ENCODE measurements at regions not wholly inside any gene's neighbourhood (a gene's known extent, or its start where the extent isn't known, plus 50 kb on each side); places are given as distances from the start of the nearest gene placed in this dataset.

DNA sequence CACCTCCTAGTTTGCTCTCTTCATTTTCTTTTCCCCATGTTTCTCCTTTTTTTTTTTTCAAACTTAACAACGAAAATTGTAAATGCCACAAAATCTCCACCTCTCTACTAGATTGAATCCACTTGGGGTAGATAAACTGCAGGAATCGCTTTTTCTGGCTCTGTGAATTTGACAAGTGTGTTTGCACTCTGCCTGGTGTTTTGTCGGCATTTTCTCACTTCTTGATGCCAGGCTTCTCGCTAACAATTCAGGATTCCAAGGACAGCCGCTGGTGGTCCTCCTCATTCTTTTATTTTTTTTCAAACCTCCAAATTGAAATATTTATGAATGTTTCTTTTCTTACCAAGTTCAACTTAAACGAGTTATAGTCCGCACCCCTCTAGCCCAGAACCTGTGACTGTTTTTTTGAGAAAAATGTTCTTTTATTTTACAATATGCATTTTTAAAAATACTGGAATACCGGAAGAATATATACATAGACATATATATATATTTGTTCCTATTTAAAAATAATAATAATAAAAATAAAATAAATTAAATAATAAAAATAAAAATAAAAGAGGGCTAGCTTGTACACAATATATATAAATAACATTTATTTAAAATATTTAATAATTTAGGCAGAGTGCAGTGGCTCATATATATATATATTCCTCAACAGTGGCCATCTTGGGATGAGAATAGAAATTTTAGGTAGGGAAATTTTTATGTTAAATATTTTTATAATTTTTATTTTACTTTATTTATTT, 538.8 kb downstream of the TYW1 start:
- H3K9me3 ChIP-seq (ENCODE audit: control insufficient read depth in 2 of 2, insufficient read depth in 1 of 2, low read length in 1 of 2), result no peaks in the 10 kb centered on the region
- WGBS, result 93% methylated on average over 8 of the region's 8 CpGs
- H3K27ac ChIP-seq (ENCODE audit: low read depth in 1 of 2, low read length in 1 of 2), result no peak overlapping the region
- no peaks in the 10 kb centered on the region for H3K4me1 ChIP-seq (ENCODE audit: control insufficient read depth in 2 of 2, insufficient read depth in 2 of 2, low read length in 2 of 2)
- DNase-seq (ENCODE audit: low read depth in 6 of 9, low spot score in 9 of 9), result no peak
- H3K4me3 ChIP-seq (ENCODE audit: low read length in 2 of 2), result no peak overlapping the region
- no peaks in the 10 kb centered on the region for H3K27me3 ChIP-seq (ENCODE audit: control insufficient read depth in 2 of 2, insufficient read depth in 1 of 2, low read length in 1 of 2)
- H3K36me3 ChIP-seq (ENCODE audit: control insufficient read depth in 2 of 2, insufficient read depth in 2 of 2, low read length in 1 of 2), result no peaks in the 10 kb centered on the region

DNA sequence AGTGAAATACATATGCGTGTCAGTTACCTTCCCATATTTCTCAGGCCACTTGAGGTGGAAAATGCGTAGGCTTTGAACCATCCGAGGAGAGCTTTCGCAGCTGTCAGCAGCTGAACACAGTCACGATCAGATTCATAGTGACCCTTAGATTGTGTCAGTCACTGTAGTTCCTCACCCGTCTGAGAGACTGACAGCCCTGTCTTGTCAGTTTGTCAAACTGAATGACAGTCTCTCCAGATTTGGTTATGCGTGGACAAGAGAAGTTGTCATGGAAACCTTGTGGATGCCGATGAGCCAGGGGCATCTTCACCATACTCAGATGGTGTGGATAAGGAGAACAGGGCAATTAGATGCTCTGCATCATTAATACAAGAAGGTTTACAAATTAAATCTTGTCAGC, 546.3 kb downstream of the TYW1 start:
- Histone ChIP-seq H3K27me3 (ENCODE audit: control insufficient read depth in 2 of 2, insufficient read depth in 1 of 2, low read length in 1 of 2) (no peaks in the 10 kb centered on the region), H3K9me3 (ENCODE audit: control insufficient read depth in 2 of 2, insufficient read depth in 1 of 2, low read length in 1 of 2) (peaks cover 0 to 4% of the 10 kb centered on the region in 2 donors), H3K4me3 (ENCODE audit: low read length in 2 of 2) (no peak overlapping the region), H3K36me3 (ENCODE audit: control insufficient read depth in 2 of 2, insufficient read depth in 2 of 2, low read length in 1 of 2) (no peaks in the 10 kb centered on the region), H3K4me1 (ENCODE audit: control insufficient read depth in 2 of 2, insufficient read depth in 2 of 2, low read length in 2 of 2) (no peaks in the 10 kb centered on the region), H3K27ac (ENCODE audit: low read depth in 1 of 2, low read length in 1 of 2) (no peak overlapping the region)
- DNase-seq (ENCODE audit: low read depth in 6 of 9, low spot score in 9 of 9), result no peak
- 95% methylated on average over 8 of the region's 8 CpGs for WGBS

DNA sequence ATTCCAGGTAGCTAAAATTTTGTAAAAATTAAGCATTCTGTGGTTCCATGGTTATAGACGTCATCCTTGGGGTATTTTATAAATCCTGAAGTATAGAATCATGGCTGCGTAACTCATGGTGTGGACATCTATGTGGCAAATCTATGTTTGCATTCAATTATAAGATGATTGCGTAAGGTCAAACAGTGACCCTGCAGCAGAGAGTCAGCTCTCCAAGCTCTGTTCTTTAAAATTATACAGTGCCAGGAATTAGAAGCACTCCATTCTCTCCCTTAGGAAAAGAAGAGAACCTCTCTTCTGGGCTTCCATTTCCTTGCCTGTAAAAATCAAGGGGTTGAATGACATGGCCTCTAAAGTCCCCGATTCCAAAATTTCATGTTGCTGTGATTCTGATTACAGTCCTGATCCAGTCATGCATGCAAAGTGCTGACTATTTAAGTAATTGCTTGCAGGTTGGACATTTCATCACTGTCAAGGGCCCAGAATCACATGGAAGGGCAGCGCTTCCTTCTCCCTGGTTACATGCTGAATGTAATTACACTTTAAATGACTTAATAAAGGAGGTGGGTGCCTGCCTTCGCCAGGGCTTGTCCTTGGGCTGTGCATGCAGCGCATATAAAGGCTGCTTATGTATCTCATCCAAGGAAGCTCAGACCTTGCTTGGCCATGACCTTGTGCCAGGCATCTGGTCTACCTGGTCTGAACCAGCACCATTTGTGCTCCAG, 550.7 kb downstream of the TYW1 start:
- no peak for DNase-seq (ENCODE audit: low read depth in 6 of 9, low spot score in 9 of 9)
- 94% methylated on average over 7 of the region's 7 CpGs for WGBS
- no peaks in the 10 kb centered on the region for H3K27me3 ChIP-seq (ENCODE audit: control insufficient read depth in 2 of 2, insufficient read depth in 1 of 2, low read length in 1 of 2)
- H3K4me1 ChIP-seq (ENCODE audit: control insufficient read depth in 2 of 2, insufficient read depth in 2 of 2, low read length in 2 of 2), result no peaks in the 10 kb centered on the region
- no peak overlapping the region for H3K27ac ChIP-seq (ENCODE audit: low read depth in 1 of 2, low read length in 1 of 2)
- no peak overlapping the region for H3K4me3 ChIP-seq (ENCODE audit: low read length in 2 of 2)
- peaks cover 0 to 15% of the 10 kb centered on the region in 2 donors for H3K9me3 ChIP-seq (ENCODE audit: control insufficient read depth in 2 of 2, insufficient read depth in 1 of 2, low read length in 1 of 2)
- H3K36me3 ChIP-seq (ENCODE audit: control insufficient read depth in 2 of 2, insufficient read depth in 2 of 2, low read length in 1 of 2), result no peaks in the 10 kb centered on the region

DNA sequence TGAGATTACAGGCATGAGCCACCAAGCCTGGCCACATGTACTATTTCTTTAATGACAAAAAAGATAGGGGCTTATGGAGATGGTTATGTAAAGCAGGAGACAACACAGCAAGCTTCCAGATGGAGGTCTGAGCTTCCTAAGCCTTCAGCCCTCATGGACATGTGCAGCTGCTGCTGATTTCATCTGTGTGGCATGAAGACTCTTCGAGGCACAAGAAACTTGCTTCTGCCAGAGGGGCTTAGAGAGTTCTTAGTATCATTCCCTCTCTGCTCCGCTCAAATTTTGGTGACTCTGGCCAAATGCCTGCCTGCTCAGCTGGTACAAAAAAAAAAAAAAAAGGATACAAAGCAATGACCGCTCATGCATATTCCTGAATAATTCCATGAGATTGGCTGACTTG, 552.5 kb downstream of the TYW1 start:
- Histone ChIP-seq H3K4me1 (ENCODE audit: control insufficient read depth in 2 of 2, insufficient read depth in 2 of 2, low read length in 2 of 2) (no peaks in the 10 kb centered on the region), H3K36me3 (ENCODE audit: control insufficient read depth in 2 of 2, insufficient read depth in 2 of 2, low read length in 1 of 2) (no peaks in the 10 kb centered on the region), H3K4me3 (ENCODE audit: low read length in 2 of 2) (no peak overlapping the region), H3K27ac (ENCODE audit: low read depth in 1 of 2, low read length in 1 of 2) (no peak overlapping the region), H3K9me3 (ENCODE audit: control insufficient read depth in 2 of 2, insufficient read depth in 1 of 2, low read length in 1 of 2) (peaks cover 0 to 11% of the 10 kb centered on the region in 2 donors), H3K27me3 (ENCODE audit: control insufficient read depth in 2 of 2, insufficient read depth in 1 of 2, low read length in 1 of 2) (no peaks in the 10 kb centered on the region)
- no peak for DNase-seq (ENCODE audit: low read depth in 6 of 9, low spot score in 9 of 9)
- 94% methylated on average over 3 of the region's 3 CpGs for WGBS

DNA sequence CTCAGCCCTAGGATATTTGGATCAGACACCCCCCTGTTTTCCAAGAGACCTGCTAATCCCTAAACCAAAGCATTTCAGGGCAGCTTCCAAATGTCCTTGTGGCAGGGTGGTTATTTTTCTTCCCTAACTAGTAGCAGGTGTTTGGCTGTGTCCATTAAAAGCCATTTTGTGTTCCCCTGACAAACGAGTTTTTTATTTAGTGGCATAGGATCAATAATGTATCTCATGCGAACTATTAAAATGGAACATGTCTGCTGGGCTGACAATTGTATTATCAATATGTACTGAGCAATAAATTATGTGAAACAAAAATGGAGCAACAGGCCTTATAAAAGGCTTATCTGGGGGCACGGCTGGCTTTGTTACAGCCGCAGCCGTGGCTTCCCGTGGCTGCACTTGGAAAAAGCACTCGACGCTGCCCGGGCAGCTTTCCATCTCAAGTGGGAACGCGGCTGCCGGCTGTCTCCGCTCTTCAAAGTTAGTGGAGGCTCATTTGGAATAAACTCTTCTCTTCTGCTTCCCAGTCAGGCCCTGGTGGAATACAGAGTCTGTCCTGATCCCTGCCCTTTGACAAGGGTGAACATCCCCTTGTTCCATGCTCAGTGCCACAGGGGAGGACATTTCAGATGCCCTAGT, 554.3 kb downstream of the TYW1 start:
- Histone ChIP-seq H3K4me3 (ENCODE audit: low read length in 2 of 2) (no peak overlapping the region), H3K4me1 (ENCODE audit: control insufficient read depth in 2 of 2, insufficient read depth in 2 of 2, low read length in 2 of 2) (no peaks in the 10 kb centered on the region), H3K27me3 (ENCODE audit: control insufficient read depth in 2 of 2, insufficient read depth in 1 of 2, low read length in 1 of 2) (no peaks in the 10 kb centered on the region), H3K36me3 (ENCODE audit: control insufficient read depth in 2 of 2, insufficient read depth in 2 of 2, low read length in 1 of 2) (no peaks in the 10 kb centered on the region), H3K27ac (ENCODE audit: low read depth in 1 of 2, low read length in 1 of 2) (no peak overlapping the region), H3K9me3 (ENCODE audit: control insufficient read depth in 2 of 2, insufficient read depth in 1 of 2, low read length in 1 of 2) (peaks cover 0 to 11% of the 10 kb centered on the region in 2 donors)
- WGBS, result 95% methylated on average over 13 of the region's 13 CpGs
- no peak for DNase-seq (ENCODE audit: low read depth in 6 of 9, low spot score in 9 of 9)

DNA sequence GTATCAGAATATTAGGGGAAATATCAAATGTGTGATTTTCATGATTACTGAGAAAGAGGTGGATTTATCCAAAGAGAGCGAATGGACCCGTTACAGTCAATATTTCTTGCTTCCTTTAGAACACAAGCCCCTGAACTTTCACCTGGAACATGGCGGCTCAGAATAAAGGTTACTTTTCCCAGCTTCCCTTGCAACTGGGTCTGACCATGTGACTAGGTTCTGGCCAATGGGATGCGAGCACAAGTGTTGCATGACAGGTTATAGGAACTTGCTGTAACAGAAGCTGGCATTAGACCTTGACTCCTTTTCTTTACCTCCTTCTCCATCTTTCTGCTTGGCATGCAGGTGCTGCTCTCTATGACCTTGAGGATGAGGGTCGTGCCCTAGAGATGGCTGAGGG, 556.1 kb downstream of the TYW1 start:
- Histone ChIP-seq H3K9me3 (ENCODE audit: control insufficient read depth in 2 of 2, insufficient read depth in 1 of 2, low read length in 1 of 2) (peaks cover 0 to 11% of the 10 kb centered on the region in 2 donors), H3K27ac (ENCODE audit: low read depth in 1 of 2, low read length in 1 of 2) (no peak overlapping the region), H3K4me1 (ENCODE audit: control insufficient read depth in 2 of 2, insufficient read depth in 2 of 2, low read length in 2 of 2) (no peaks in the 10 kb centered on the region), H3K27me3 (ENCODE audit: control insufficient read depth in 2 of 2, insufficient read depth in 1 of 2, low read length in 1 of 2) (no peaks in the 10 kb centered on the region), H3K4me3 (ENCODE audit: low read length in 2 of 2) (no peak overlapping the region), H3K36me3 (ENCODE audit: control insufficient read depth in 2 of 2, insufficient read depth in 2 of 2, low read length in 1 of 2) (no peaks in the 10 kb centered on the region)
- 91% methylated on average over 5 of the region's 5 CpGs for WGBS
- no peak for DNase-seq (ENCODE audit: low read depth in 6 of 9, low spot score in 9 of 9)

DNA sequence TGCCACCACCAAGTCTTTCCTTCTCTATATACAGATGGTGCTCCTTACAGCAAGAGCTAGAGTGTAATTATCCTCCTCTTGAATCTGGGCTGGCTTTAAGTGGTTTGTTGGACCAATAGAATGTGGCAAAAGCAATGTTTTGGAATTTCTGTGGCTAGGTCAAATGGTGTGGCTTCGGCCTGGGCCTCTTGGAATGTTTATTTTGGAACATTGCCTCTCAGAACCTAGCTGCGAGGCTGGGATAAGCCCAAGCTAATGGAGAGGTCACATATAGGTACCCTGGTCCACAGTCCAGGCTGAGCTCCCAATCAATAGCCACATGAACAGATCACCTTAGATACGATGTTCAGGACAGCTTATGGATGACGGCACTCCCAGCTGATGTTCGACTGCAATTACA, 556.7 kb downstream of the TYW1 start:
- no peaks in the 10 kb centered on the region for H3K36me3 ChIP-seq (ENCODE audit: control insufficient read depth in 2 of 2, insufficient read depth in 2 of 2, low read length in 1 of 2)
- H3K4me1 ChIP-seq (ENCODE audit: control insufficient read depth in 2 of 2, insufficient read depth in 2 of 2, low read length in 2 of 2), result no peaks in the 10 kb centered on the region
- no peak overlapping the region for H3K27ac ChIP-seq (ENCODE audit: low read depth in 1 of 2, low read length in 1 of 2)
- no peak for DNase-seq (ENCODE audit: low read depth in 6 of 9, low spot score in 9 of 9)
- H3K9me3 ChIP-seq (ENCODE audit: control insufficient read depth in 2 of 2, insufficient read depth in 1 of 2, low read length in 1 of 2), result peaks cover 0 to 11% of the 10 kb centered on the region in 2 donors
- 92% methylated on average over 5 of the region's 5 CpGs for WGBS
- no peaks in the 10 kb centered on the region for H3K27me3 ChIP-seq (ENCODE audit: control insufficient read depth in 2 of 2, insufficient read depth in 1 of 2, low read length in 1 of 2)
- no peak overlapping the region for H3K4me3 ChIP-seq (ENCODE audit: low read length in 2 of 2)

DNA sequence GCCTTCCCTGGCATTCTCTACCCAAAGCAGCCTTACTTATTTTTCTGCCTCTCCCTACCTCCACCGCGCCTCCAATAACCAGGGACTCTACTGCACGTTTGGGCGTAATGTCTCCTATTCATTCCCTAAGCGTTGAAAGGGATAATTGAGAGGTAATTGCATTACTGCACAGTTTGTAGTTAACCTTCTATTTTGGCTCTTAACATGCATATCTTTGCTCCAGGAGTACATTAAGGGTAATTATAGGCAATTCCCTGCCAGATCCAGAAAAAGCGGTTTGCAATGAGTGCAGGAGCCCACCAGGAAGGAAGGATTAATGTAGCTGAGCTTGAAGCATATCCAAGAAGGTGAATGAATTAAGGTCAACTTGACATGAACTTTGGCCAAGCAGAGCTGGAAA, 558.4 kb downstream of the TYW1 start:
- H3K36me3 ChIP-seq (ENCODE audit: control insufficient read depth in 2 of 2, insufficient read depth in 2 of 2, low read length in 1 of 2), result no peaks in the 10 kb centered on the region
- no peaks in the 10 kb centered on the region for H3K27me3 ChIP-seq (ENCODE audit: control insufficient read depth in 2 of 2, insufficient read depth in 1 of 2, low read length in 1 of 2)
- 91% methylated on average over 6 of the region's 6 CpGs for WGBS
- no peak for DNase-seq (ENCODE audit: low read depth in 6 of 9, low spot score in 9 of 9)
- no peak overlapping the region for H3K27ac ChIP-seq (ENCODE audit: low read depth in 1 of 2, low read length in 1 of 2)
- H3K4me3 ChIP-seq (ENCODE audit: low read length in 2 of 2), result no peak overlapping the region
- H3K9me3 ChIP-seq (ENCODE audit: control insufficient read depth in 2 of 2, insufficient read depth in 1 of 2, low read length in 1 of 2), result peaks cover 0 to 4% of the 10 kb centered on the region in 2 donors
- no peaks in the 10 kb centered on the region for H3K4me1 ChIP-seq (ENCODE audit: control insufficient read depth in 2 of 2, insufficient read depth in 2 of 2, low read length in 2 of 2)

DNA sequence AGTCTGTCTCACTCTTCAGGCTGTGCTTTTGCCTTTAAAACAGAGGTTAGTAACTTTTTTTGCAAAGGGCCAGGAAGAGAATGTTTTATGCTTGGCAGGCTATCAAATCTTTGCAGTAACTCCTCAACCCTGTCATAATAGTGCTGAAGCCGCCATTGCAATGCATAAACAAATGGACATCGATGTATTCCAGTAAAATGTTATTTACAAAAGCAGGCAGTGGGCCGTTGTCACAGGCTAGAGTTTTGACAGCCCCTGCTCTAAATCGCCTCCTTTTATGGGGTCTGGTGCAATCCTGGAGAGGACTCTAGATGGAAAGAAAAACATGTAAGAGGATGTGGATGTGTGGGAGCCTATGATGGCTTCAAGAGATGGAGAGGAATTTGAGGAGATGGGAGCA, 568.3 kb downstream of the TYW1 start:
- H3K27me3 ChIP-seq (ENCODE audit: control insufficient read depth in 2 of 2, insufficient read depth in 1 of 2, low read length in 1 of 2), result no peaks in the 10 kb centered on the region
- 83% methylated on average over 4 of the region's 4 CpGs for WGBS
- no peak for DNase-seq (ENCODE audit: low read depth in 6 of 9, low spot score in 9 of 9)
- H3K9me3 ChIP-seq (ENCODE audit: control insufficient read depth in 2 of 2, insufficient read depth in 1 of 2, low read length in 1 of 2), result peaks cover 0 to 2% of the 10 kb centered on the region in 2 donors
- no peak overlapping the region for H3K4me3 ChIP-seq (ENCODE audit: low read length in 2 of 2)
- H3K36me3 ChIP-seq (ENCODE audit: control insufficient read depth in 2 of 2, insufficient read depth in 2 of 2, low read length in 1 of 2), result no peaks in the 10 kb centered on the region
- no peak overlapping the region for H3K27ac ChIP-seq (ENCODE audit: low read depth in 1 of 2, low read length in 1 of 2)
- H3K4me1 ChIP-seq (ENCODE audit: control insufficient read depth in 2 of 2, insufficient read depth in 2 of 2, low read length in 2 of 2), result no peaks in the 10 kb centered on the region

Data from thymus (tissue), 11 donors.